GM06990 (cell line): ENCODE measurements at regions not wholly inside any gene's neighbourhood (a gene's known extent, or its start where the extent isn't known, plus 50 kb on each side); places are given as distances from the start of the nearest gene placed in this dataset.

Experiments
- DNase-seq: peaks from one replicate; pipeline ENCODE4 v3.0.0-alpha.2; 2011; ENCODE audit not compliant: insufficient read length; ENCODE audit errors: extremely low read depth
- H3K27me3 ChIP-seq: replicated peaks from 2 replicates; pipeline ENCODE4 v1.6.0; 2011; ENCODE audit warnings: low read length; ENCODE audit not compliant: control insufficient read depth, insufficient read depth
- H3K36me3 ChIP-seq: 2 replicates; pipeline ENCODE4 v1.5.1; 2011; ENCODE audit warnings: low read length; ENCODE audit not compliant: control insufficient read depth, insufficient read depth
- H3K4me3 ChIP-seq: replicated peaks from 2 replicates; pipeline ENCODE4 v1.5.1; 2011; ENCODE audit warnings: low read depth, mild to moderate bottlenecking, control low read depth, low read length
- CTCF ChIP-seq: IDR thresholded peaks from 2 replicates; pipeline ENCODE4 v1.5.1; 2011; ENCODE audit warnings: low read length, control low read depth, mild to moderate bottlenecking, inconsistent platforms; ENCODE audit not compliant: insufficient read depth, poor library complexity, severe bottlenecking

GRCh38 chr1:224860488-224861338 is 68.8 kb upstream of the DNAH14 start:
- no peak for TF ChIP-seq CTCF
- no peak overlapping the region for H3K4me3 ChIP-seq
- DNase-seq, result no peak
- no peaks in the 10 kb centered on the region; the same call in 1 of the 2 replicates for H3K27me3 ChIP-seq
- H3K36me3 ChIP-seq, result no peaks in the 10 kb centered on the region

GRCh38 chr1:224861339-224861716 is 68.1 kb upstream of the DNAH14 start:
- no peak for TF ChIP-seq CTCF
- Histone ChIP-seq H3K36me3 (no peaks in the 10 kb centered on the region), H3K4me3 (no peak overlapping the region), H3K27me3 (no peaks in the 10 kb centered on the region; the same call in 1 of the 2 replicates)
- DNase-seq, result no peak

- H3K4me3 ChIP-seq, result no peak overlapping the region
- DNase-seq, result no peak
- H3K36me3 ChIP-seq, result no peaks in the 10 kb centered on the region
- no peak for TF ChIP-seq CTCF
- H3K27me3 ChIP-seq, result no peaks in the 10 kb centered on the region
These were observed 66.0 kb upstream of the DNAH14 start for GRCh38 chr1:224863486-224863885.

- TF ChIP-seq CTCF, result no peak
- Histone ChIP-seq H3K4me3 (no peak overlapping the region), H3K36me3 (no peaks in the 10 kb centered on the region), H3K27me3 (no peaks in the 10 kb centered on the region)
- no peak for DNase-seq
These were observed 65.5 kb upstream of the DNAH14 start for GRCh38 chr1:224864006-224864405.

- H3K4me3 ChIP-seq, result no peak overlapping the region
- no peaks in the 10 kb centered on the region for H3K27me3 ChIP-seq
These were observed 64.0 kb upstream of the DNAH14 start for GRCh38 chr1:224865510-224865909.

More at GRCh38 chr1:224865510-224865909, 64.0 kb upstream of the DNAH14 start:
- DNase-seq, result no peak
- no peak for TF ChIP-seq CTCF
- H3K36me3 ChIP-seq, result no peaks in the 10 kb centered on the region
